Suppressor macrophage treated with lipopolysaccharide for 4 hours (primary cell): ENCODE measurements at regions not wholly inside any gene's neighbourhood (a gene's known extent, or its start where the extent isn't known, plus 50 kb on each side); places are given as distances from the start of the nearest gene placed in this dataset.
A peak's percentile ranks its signal among the peaks of the same experiment; 100 is the strongest.

Experiments used
- DNase-seq: peaks from one replicate; pipeline ENCODE4 v3.0.0-alpha.2; 2020

GRCh38 chr1:239539051-239539450 is 152.7 kb downstream of the CHRM3 start:
- DNase-seq: no peak

- no peak for DNase-seq
Observed at GRCh38 chr1:239539812-239540211, 153.4 kb downstream of the CHRM3 start.

GRCh38 chr1:239543873-239544272 is 157.5 kb downstream of the CHRM3 start:
- no peak for DNase-seq

GRCh38 chr1:239545466-239545865 is 159.1 kb downstream of the CHRM3 start:
- DNase-seq: no peak

- peak; percentile 20 for DNase-seq
Observed at GRCh38 chr1:239547987-239548386, 161.6 kb downstream of the CHRM3 start.

GRCh38 chr1:239550178-239550577 is 163.8 kb downstream of the CHRM3 start:
- no peak for DNase-seq

- no peak for DNase-seq
Observed at GRCh38 chr1:239555350-239555749, 169.0 kb downstream of the CHRM3 start.

- DNase-seq: no peak
Observed at GRCh38 chr1:239558559-239558958, 172.2 kb downstream of the CHRM3 start.

GRCh38 chr1:239558991-239559390 is 172.6 kb downstream of the CHRM3 start:
- DNase-seq: peak; percentile 82

- no peak for DNase-seq
Observed at GRCh38 chr1:239560921-239561320, 174.6 kb downstream of the CHRM3 start.

- DNase-seq: no peak
Observed at GRCh38 chr1:239562095-239562494, 175.7 kb downstream of the CHRM3 start.

- DNase-seq: peak; percentile 52
Observed at GRCh38 chr1:239563681-239564080, 177.3 kb downstream of the CHRM3 start.

GRCh38 chr1:239566074-239566473 is 179.7 kb downstream of the CHRM3 start:
- DNase-seq: no peak

- no peak for DNase-seq
Observed at GRCh38 chr1:239570878-239571277, 184.5 kb downstream of the CHRM3 start.

- no peak for DNase-seq
Observed at GRCh38 chr1:239572183-239572582, 185.8 kb downstream of the CHRM3 start.

GRCh38 chr1:239574112-239574511 is 187.7 kb downstream of the CHRM3 start:
- DNase-seq: no peak

GRCh38 chr1:239575113-239575512 is 188.7 kb downstream of the CHRM3 start:
- DNase-seq: no peak

GRCh38 chr1:239583536-239583935 is 197.2 kb downstream of the CHRM3 start:
- DNase-seq: no peak

GRCh38 chr1:239586128-239586527 is 199.8 kb downstream of the CHRM3 start:
- no peak for DNase-seq

GRCh38 chr1:239587066-239587465 is 200.7 kb downstream of the CHRM3 start:
- DNase-seq: no peak

GRCh38 chr1:239587574-239588369 is 201.4 kb downstream of the CHRM3 start:
- DNase-seq: no peak

GRCh38 chr1:239590556-239590955 is 204.2 kb downstream of the CHRM3 start:
- DNase-seq: no peak

GRCh38 chr1:239593527-239593926 is 207.2 kb downstream of the CHRM3 start:
- no peak for DNase-seq

- no peak for DNase-seq
Observed at GRCh38 chr1:239600588-239600987, 214.2 kb downstream of the CHRM3 start.

GRCh38 chr1:239601108-239601507 is 214.7 kb downstream of the CHRM3 start:
- no peak for DNase-seq
